H1 (cell line): ENCODE measurements at regions not wholly inside any gene's neighbourhood (a gene's known extent, or its start where the extent isn't known, plus 50 kb on each side); places are given as distances from the start of the nearest gene placed in this dataset.

ENCODE experiments used
- CTCF ChIA-PET: fragments of 300-600 bp; sonication (Branson Sonifier 250); formaldehyde crosslinking; loops from one replicate; lab custom pipeline; 2021; ENCODE audit not compliant: partially characterized antibody; lab: Charles Lee
- POLR2A ChIA-PET: fragments of 300-600 bp; sonication (Branson Sonifier 250); formaldehyde crosslinking; loops from one replicate; lab custom pipeline; 2021; ENCODE audit warnings: inconsistent platforms; ENCODE audit not compliant: partially characterized antibody; lab: Charles Lee
- DNase-seq, 2 experiments: peaks; one replicate each; pipeline versions ENCODE4 v3.0.0 to v3.0.0-alpha.2; 2010 to 2022; ENCODE audit warnings: low spot score in 2 of 2, low read depth in 1 of 2, mixed read lengths in 1 of 2
- FAIRE-seq: peaks from 2 replicates; lab custom pipeline; 2011; peaks lifted over from hg19 to GRCh38; lab: Jason Lieb, UNC
- H2AFZ ChIP-seq: 2 replicates; pipeline ENCODE4 v1.8.1; 2012; ENCODE audit warnings: low read length, inconsistent platforms
- H2AK5ac ChIP-seq: 2 replicates; pipeline ENCODE4 v1.6.1; 2013; ENCODE audit warnings: low read depth, low read length
- H2BK120ac ChIP-seq: replicated peaks from 2 replicates; pipeline ENCODE3; 2013; ENCODE audit warnings: low read depth, low read length, inconsistent platforms
- H2BK12ac ChIP-seq: 2 replicates; pipeline ENCODE4 v1.6.1; 2013; ENCODE audit warnings: low read depth, low read length
- H2BK15ac ChIP-seq: 2 replicates; pipeline ENCODE4 v1.6.1; 2013; ENCODE audit warnings: low read length
- H2BK20ac ChIP-seq: 2 replicates; pipeline ENCODE4 v1.6.1; 2013; ENCODE audit warnings: low read length
- H2BK5ac ChIP-seq: 2 replicates; pipeline ENCODE4 v1.6.1; 2013; ENCODE audit warnings: low read depth, low read length
- H3K14ac ChIP-seq: 2 replicates; pipeline ENCODE4 v1.6.1; 2013; ENCODE audit warnings: inconsistent platforms; ENCODE audit not compliant: insufficient read length
- H3K18ac ChIP-seq: 2 replicates; pipeline ENCODE4 v1.6.1; 2013; ENCODE audit warnings: low read length; ENCODE audit errors: extremely low read depth
- H3K23ac ChIP-seq: 2 replicates; pipeline ENCODE4 v1.6.1; 2013; ENCODE audit warnings: inconsistent platforms; ENCODE audit not compliant: insufficient read length
- H3K23me2 ChIP-seq: 2 replicates; pipeline ENCODE4 v1.6.1; 2013; ENCODE audit warnings: low read depth, low read length
- H3K27ac ChIP-seq: 2 replicates; pipeline ENCODE4 v1.6.1; 2011; ENCODE audit warnings: low read depth, low read length, inconsistent platforms
- H3K27me3 ChIP-seq, 4 experiments: replicated peaks in 1 of 4; 1 replicate in 1 of 4; 2 replicates in 3 of 4; pipeline versions ENCODE4 v1.6.1 to v1.8.1; 2011 to 2013; ENCODE audit warnings: low read length in 3 of 4, mild to moderate bottlenecking in 3 of 4, inconsistent platforms in 2 of 4, mixed read lengths in 2 of 4, moderate library complexity in 1 of 4; ENCODE audit not compliant: control insufficient read depth in 3 of 4, insufficient read depth in 3 of 4; ENCODE audit errors: extremely low read depth in 1 of 4
- H3K36me3 ChIP-seq, 4 experiments: 2 replicates each; pipeline versions ENCODE4 v1.6.1 to v1.8.1; 2011 to 2013; ENCODE audit warnings: mild to moderate bottlenecking in 4 of 4, low read length in 3 of 4, moderate library complexity in 2 of 4, control low read depth in 1 of 4, inconsistent platforms in 1 of 4; ENCODE audit not compliant: insufficient read depth in 4 of 4, control insufficient read depth in 2 of 4
- H3K4ac ChIP-seq: replicated peaks from 2 replicates; pipeline ENCODE3; 2013; ENCODE audit warnings: low read length, low read depth, mixed read lengths, inconsistent platforms; ENCODE audit not compliant: insufficient read length
- H3K4me1 ChIP-seq, 4 experiments: replicated peaks in 1 of 4; 1 replicate in 1 of 4; 2 replicates in 3 of 4; pipeline versions ENCODE4 v1.6.1 to v1.8.1; 2011 to 2013; ENCODE audit warnings: low read length in 3 of 4, inconsistent platforms in 2 of 4, mixed read lengths in 1 of 4; ENCODE audit not compliant: insufficient read depth in 4 of 4, control insufficient read depth in 3 of 4
- H3K4me2 ChIP-seq, 2 experiments: 2 replicates each; pipeline versions ENCODE4 v1.6.1 to v1.8.1; 2011 to 2013; ENCODE audit warnings: low read depth in 2 of 2, low read length in 2 of 2, control low read depth in 1 of 2, inconsistent platforms in 1 of 2, mild to moderate bottlenecking in 1 of 2; ENCODE audit not compliant: insufficient read depth in 1 of 2
- H3K4me3 ChIP-seq, 4 experiments: fragments of 200-600, 300-600 bp in 1 of 4; sonication (generic), shearing (Covaris generic), sonication (Bioruptor Twin) in 1 of 4; 2 replicates each; pipeline versions ENCODE4 v1.5.1 to v1.8.1; 2011 to 2016; ENCODE audit warnings: low read length in 4 of 4, low read depth in 3 of 4, control low read depth in 2 of 4, inconsistent platforms in 2 of 4, mild to moderate bottlenecking in 2 of 4, mixed read lengths in 1 of 4, moderate library complexity in 1 of 4; ENCODE audit not compliant: insufficient read depth in 2 of 4; ENCODE audit errors: extremely low read depth in 1 of 4
- H3K56ac ChIP-seq: replicated peaks from 2 replicates; pipeline ENCODE3; 2013; ENCODE audit warnings: low read depth, mild to moderate bottlenecking, mixed read lengths, low read length, inconsistent platforms; ENCODE audit not compliant: insufficient read length
- H3K79me1 ChIP-seq: 2 replicates; pipeline ENCODE4 v1.6.1; 2013; ENCODE audit warnings: low read depth, low read length, control low read depth
- H3K79me2 ChIP-seq, 2 experiments: 2 replicates each; pipeline versions ENCODE4 v1.6.1 to v1.8.1; 2012 to 2013; ENCODE audit warnings: low read length in 2 of 2, mild to moderate bottlenecking in 2 of 2, inconsistent platforms in 1 of 2; ENCODE audit not compliant: insufficient read depth in 2 of 2, control insufficient read depth in 1 of 2
- H3K9ac ChIP-seq, 4 experiments: replicated peaks in 1 of 4; 1 replicate in 1 of 4; 2 replicates in 3 of 4; pipeline versions ENCODE4 v1.6.1 to v1.8.1; 2011 to 2013; ENCODE audit warnings: low read depth in 3 of 4, low read length in 3 of 4, control low read depth in 2 of 4, mild to moderate bottlenecking in 2 of 4, moderate library complexity in 2 of 4, inconsistent platforms in 1 of 4; ENCODE audit errors: extremely low read depth in 1 of 4
- H3K9me3 ChIP-seq, 2 experiments: 2 replicates each; pipeline versions ENCODE4 v1.6.1 to v1.8.1; 2012 to 2013; ENCODE audit warnings: mild to moderate bottlenecking in 2 of 2, moderate library complexity in 2 of 2, control low read depth in 1 of 2, inconsistent platforms in 1 of 2, low read depth in 1 of 2, low read length in 1 of 2, mixed read lengths in 1 of 2; ENCODE audit not compliant: insufficient read depth in 2 of 2
- H4K20me1 ChIP-seq, 2 experiments: replicated peaks in 1 of 2; 2 replicates each; pipeline versions ENCODE3 to v1.8.1; 2011 to 2013; ENCODE audit warnings: inconsistent platforms in 2 of 2, low read length in 2 of 2, mild to moderate bottlenecking in 1 of 2; ENCODE audit not compliant: insufficient read depth in 2 of 2, control insufficient read depth in 1 of 2
- H4K5ac ChIP-seq: 2 replicates; pipeline ENCODE4 v1.6.1; 2013; ENCODE audit warnings: low read length, low read depth, mixed read lengths, inconsistent platforms; ENCODE audit not compliant: insufficient read length
- H4K8ac ChIP-seq: 2 replicates; pipeline ENCODE4 v1.8.0; 2013; ENCODE audit warnings: mild to moderate bottlenecking, moderate library complexity, low read length, inconsistent platforms; ENCODE audit not compliant: insufficient read depth; ENCODE audit errors: extremely low read depth
- H4K91ac ChIP-seq: replicated peaks from 2 replicates; pipeline ENCODE3; 2013; ENCODE audit warnings: low read length, mixed read lengths, inconsistent platforms; ENCODE audit not compliant: insufficient read length
- BACH1 ChIP-seq: IDR thresholded peaks from 2 replicates; pipeline ENCODE4 v1.6.1; 2012; ENCODE audit warnings: low read length, improper control_type of control experiment
- BCL11A ChIP-seq, 2 experiments: IDR thresholded peaks; one replicate each; pipeline ENCODE4 v1.6.1; 2011; ENCODE audit warnings: low read depth in 2 of 2, low read length in 2 of 2, mild to moderate bottlenecking in 2 of 2
- CREB1 ChIP-seq: IDR thresholded peaks from 2 replicates; pipeline ENCODE4 v1.6.1; 2012; ENCODE audit warnings: inconsistent platforms
- HDAC6 ChIP-seq: IDR thresholded peaks from one replicate; pipeline ENCODE4 v1.7.1; 2012; ENCODE audit warnings: low read depth, mild to moderate bottlenecking, inconsistent platforms, low read length, moderate library complexity
- JUND ChIP-seq: IDR thresholded peaks from 2 replicates; pipeline ENCODE4 v1.6.1; 2011; ENCODE audit warnings: mild to moderate bottlenecking, improper control_type of control experiment, low read length
- MAFK ChIP-seq: IDR thresholded peaks from 2 replicates; pipeline ENCODE4 v1.6.1; 2012; ENCODE audit warnings: low read depth, mild to moderate bottlenecking, improper control_type of control experiment, low read length
- NANOG ChIP-seq: IDR thresholded peaks from 2 replicates; pipeline ENCODE4 v1.6.1; 2011; ENCODE audit warnings: low read length, low read depth, mild to moderate bottlenecking, inconsistent platforms; ENCODE audit not compliant: insufficient read depth, poor library complexity, severe bottlenecking
- NRF1 ChIP-seq: IDR thresholded peaks from 2 replicates; pipeline ENCODE4 v1.6.1; 2011; ENCODE audit warnings: mild to moderate bottlenecking, low read depth, low read length, improper control_type of control experiment
- POLR2AphosphoS5 ChIP-seq: IDR thresholded peaks from 2 replicates; pipeline ENCODE4 v1.6.1; 2011; ENCODE audit warnings: low read depth, low read length
- RBBP5 ChIP-seq: IDR thresholded peaks from 2 replicates; pipeline ENCODE4 v1.7.1; 2012; ENCODE audit warnings: low read depth, mild to moderate bottlenecking, inconsistent platforms, low read length, moderate library complexity, borderline replicate concordance
- RFX5 ChIP-seq: IDR thresholded peaks from 2 replicates; pipeline ENCODE4 v1.6.1; 2011; ENCODE audit warnings: low read depth, low read length, improper control_type of control experiment, borderline replicate concordance
- RXRA ChIP-seq: IDR thresholded peaks from 2 replicates; pipeline ENCODE4 v1.6.1; 2011; ENCODE audit warnings: low read depth, mild to moderate bottlenecking, low read length, moderate library complexity; ENCODE audit not compliant: insufficient read depth
- SIN3A ChIP-seq, 2 experiments: IDR thresholded peaks in 1 of 2; conservative IDR thresholded peaks in 1 of 2; 2 replicates each; pipeline ENCODE4 v1.6.1; 2011 to 2012; ENCODE audit warnings: low read length in 2 of 2, improper control_type of control experiment in 1 of 2, low read depth in 1 of 2, mild to moderate bottlenecking in 1 of 2
- SIRT6 ChIP-seq: IDR thresholded peaks from one replicate; pipeline ENCODE4 v1.7.1; 2012; ENCODE audit warnings: low read length, inconsistent platforms
- SP4 ChIP-seq: IDR thresholded peaks from 2 replicates; pipeline ENCODE4 v1.6.1; 2012; ENCODE audit warnings: low read length, inconsistent platforms
- TBP ChIP-seq: IDR thresholded peaks from 2 replicates; pipeline ENCODE4 v1.6.1; 2011; ENCODE audit warnings: low read depth, low read length, improper control_type of control experiment
- WGBS, 2 experiments: shearing (Covaris generic) in 1 of 2; methylation state at CpG; one replicate each; pipeline versions ENCODE4 v1.1.6 to v1.1.7; 2013 to 2015; ENCODE audit warnings: low lambda C conversion rate in 2 of 2, mixed read lengths in 2 of 2, inconsistent platforms in 1 of 2, low coverage in 1 of 2, missing lambda C conversion rate in 1 of 2; ENCODE audit not compliant: insufficient replicate concordance in 2 of 2, insufficient coverage in 1 of 2, insufficient read length in 1 of 2; ENCODE audit errors: extremely low coverage in 1 of 2, missing lambda C conversion rate in 1 of 2; 5-methylcytosine and 5-hydroxymethylcytosine counted together

DNA sequence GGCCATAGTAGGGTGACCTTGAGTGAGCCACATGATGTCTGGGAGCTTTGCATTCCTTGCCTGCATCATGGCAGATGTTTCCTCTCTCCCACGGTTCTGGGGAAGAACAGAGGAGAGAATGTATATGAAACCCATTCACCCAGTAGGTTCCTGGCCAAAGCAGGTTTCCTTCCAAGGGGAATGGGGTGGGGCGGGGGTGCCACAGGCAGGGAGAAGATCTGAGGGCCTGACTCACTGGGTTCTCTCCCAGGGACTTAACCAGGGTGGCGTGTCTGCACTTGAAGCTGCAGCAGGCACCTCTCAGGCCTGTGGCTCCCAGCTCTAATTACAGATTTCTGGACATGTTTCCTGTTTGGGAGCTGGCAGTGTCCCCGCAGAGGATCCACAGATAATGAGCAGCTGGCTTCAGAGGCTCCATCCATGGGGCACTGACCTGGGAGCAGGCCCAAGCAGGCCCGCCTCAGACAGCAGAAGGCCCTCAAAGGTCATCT lies 50.2 kb upstream of the ZMIZ1 start:
- Histone ChIP-seq H3K4ac (no peak overlapping the region), H3K23me2 (no peaks in the 10 kb centered on the region; the same call in 1 of the 2 replicates), H3K4me3 (no peak overlapping the region), H3K14ac (no peak overlapping the region), H3K79me1 (no peaks in the 10 kb centered on the region), H3K27ac (no peak overlapping the region), H4K8ac (0 out of 2 replicates have a peak overlapping the region, but pooled peaks have one; percentile 8), H4K91ac (no peak overlapping the region), H3K36me3 (no peaks in the 10 kb centered on the region), H3K79me2 (no peaks in the 10 kb centered on the region), H3K27me3 (no peaks in the 10 kb centered on the region; a peak in 3 of 7 replicates), H3K9me3 (no peaks in the 10 kb centered on the region), H3K9ac (no peak overlapping the region), H3K4me2 (no peak overlapping the region), H2BK12ac (no peak overlapping the region), H2BK5ac (no peak overlapping the region), H2BK15ac (no peak overlapping the region), H4K5ac (no peak overlapping the region), H4K20me1 (no peaks in the 10 kb centered on the region), H3K56ac (no peak overlapping the region), H2AFZ (no peak overlapping the region), H2AK5ac (no peak overlapping the region), H2BK20ac (no peak overlapping the region), H2BK120ac (no peak overlapping the region), H3K23ac (no peak overlapping the region), H3K18ac (no peak overlapping the region), H3K4me1 (peaks cover 0 to 3% (median 0%) of the 10 kb centered on the region in 4 experiments; a peak in 1 of 7 replicates)
- no peak for DNase-seq
- FAIRE-seq, result no peak
- ChIA-PET CTCF (interaction anchor here (0.7 kb wide), 1 partner anchor 47 kb away, joined by 3 read pairs; no protein-coding TSS in a partner anchor), POLR2A (no interaction called here)
- WGBS, 2 experiments, result 82% methylated on average over 4 of the region's 5 CpGs; no CpG with 5 or more reads in 1 of the 2 experiments
- TF ChIP-seq HDAC6 (no peak), RBBP5 (no peak), BCL11A (IDR thresholded peaks at IDR 0.05; ENCODE audit: low read depth in 2 of 2, low read length in 2 of 2) (no peak), SP4 (no peak), SIN3A (conservative IDR thresholded peaks at IDR 0.05 in 1 of 2, IDR thresholded peaks at IDR 0.05 in 1 of 2; ENCODE audit: low read depth in 1 of 2, low read length in 2 of 2) (no peak), JUND (no peak), RXRA (no peak), BACH1 (no peak), NRF1 (no peak), POLR2AphosphoS5 (no peak), TBP (no peak), CREB1 (no peak), SIRT6 (no peak), NANOG (no peak), RFX5 (no peak), MAFK (no peak)
